WTC11 (cell line): ENCODE measurements at regions not wholly inside any gene's neighbourhood (a gene's known extent, or its start where the extent isn't known, plus 50 kb on each side); places are given as distances from the start of the nearest gene placed in this dataset.

Experiments used
- ATAC-seq: fragments of 200-7000 bp; cut with Tn5 transposase; 2 replicates; pipeline ENCODE4 v1.10.0; 2021; ENCODE audit warnings: mild to moderate bottlenecking, moderate library complexity
- CTCF ChIA-PET: fragments of 300-600 bp; sonication (Branson Sonifier 250); formaldehyde crosslinking; loops from one replicate; lab custom pipeline; 2021; ENCODE audit warnings: antibody characterized with exemption; lab: Charles Lee
- POLR2A ChIA-PET: fragments of 350-600 bp; sonication (Branson Sonifier 250); formaldehyde crosslinking; loops from one replicate; lab custom pipeline; 2021; ENCODE audit warnings: antibody characterized with exemption; lab: Charles Lee
- DNase-seq: peaks from one replicate; pipeline ENCODE4 v3.0.0; 2021; ENCODE audit warnings: low spot score
- H3K27ac Mint-ChIP-seq: 2 replicates; pipeline ENCODE4 v1.8.0; 2021; ENCODE audit warnings: mixed read lengths
- H3K27me3 Mint-ChIP-seq: 2 replicates; pipeline ENCODE4 v1.8.0; 2021; ENCODE audit warnings: low read depth, mild to moderate bottlenecking, moderate library complexity, mixed read lengths
- H3K36me3 Mint-ChIP-seq: 2 replicates; pipeline ENCODE4 v1.8.0; 2021; ENCODE audit warnings: mixed read lengths
- H3K4me1 Mint-ChIP-seq: 2 replicates; pipeline ENCODE4 v1.8.0; 2022; ENCODE audit warnings: mixed read lengths
- H3K4me3 Mint-ChIP-seq: 2 replicates; pipeline ENCODE4 v1.8.0; 2021; ENCODE audit warnings: mild to moderate bottlenecking, moderate library complexity, mixed read lengths
- H3K9me3 Mint-ChIP-seq: 2 replicates; pipeline ENCODE4 v1.8.0; 2021; ENCODE audit warnings: mixed read lengths
- ARID4B ChIP-seq: sonication (generic); formaldehyde crosslinking; IDR thresholded peaks from 2 replicates; pipeline ENCODE4 v1.8.0; 2023; ENCODE audit warnings: missing genetic modification reagents, mild to moderate bottlenecking, borderline replicate concordance
- CDX4 ChIP-seq: fragments of 250-450 bp; sonication (Bioruptor Pico); IDR thresholded peaks from 2 replicates; pipeline ENCODE4 v1.9.0; 2021; ENCODE audit warnings: moderate library complexity, mild to moderate bottlenecking, inconsistent platforms, borderline replicate concordance
- CREB1 ChIP-seq: sonication (generic); formaldehyde crosslinking; IDR thresholded peaks from 2 replicates; pipeline ENCODE4 v1.8.0; 2023; ENCODE audit warnings: mild to moderate bottlenecking, missing genetic modification reagents
- E2F5 ChIP-seq: sonication (generic); formaldehyde crosslinking; IDR thresholded peaks from 2 replicates; pipeline ENCODE4 v1.8.1; 2022; ENCODE audit warnings: mild to moderate bottlenecking, moderate library complexity, missing genetic modification reagents
- EMX1 ChIP-seq: fragments of 250-450 bp; sonication (Bioruptor Pico); IDR thresholded peaks from 2 replicates; pipeline ENCODE4 v1.8.0; 2021; ENCODE audit warnings: mild to moderate bottlenecking
- ERG ChIP-seq: fragments of 250-450 bp; sonication (Bioruptor Pico); IDR thresholded peaks from 2 replicates; pipeline ENCODE4 v1.8.0; 2021; ENCODE audit warnings: mild to moderate bottlenecking
- FOXP1 ChIP-seq: sonication (generic); formaldehyde crosslinking; IDR thresholded peaks from 2 replicates; pipeline ENCODE4 v1.8.0; 2022; ENCODE audit warnings: missing genetic modification reagents, mild to moderate bottlenecking, moderate library complexity, borderline replicate concordance
- MXD4 ChIP-seq: fragments of 250-450 bp; sonication (Bioruptor Pico); IDR thresholded peaks from 2 replicates; pipeline ENCODE4 v1.8.0; 2021; ENCODE audit warnings: mild to moderate bottlenecking, moderate library complexity, borderline replicate concordance
- MYBL2 ChIP-seq: sonication (generic); formaldehyde crosslinking; IDR thresholded peaks from 2 replicates; pipeline ENCODE4 v1.8.1; 2023; ENCODE audit warnings: mild to moderate bottlenecking, moderate library complexity, missing genetic modification reagents
- NFATC4 ChIP-seq: fragments of 250-450 bp; sonication (Bioruptor Pico); IDR thresholded peaks from 2 replicates; pipeline ENCODE4 v1.9.0; 2021; ENCODE audit warnings: mild to moderate bottlenecking
- PREB ChIP-seq: sonication (generic); formaldehyde crosslinking; IDR thresholded peaks from 2 replicates; pipeline ENCODE4 v1.8.1; 2022; ENCODE audit warnings: mild to moderate bottlenecking, missing genetic modification reagents, moderate library complexity, borderline replicate concordance
- SMAD4 ChIP-seq: sonication (generic); formaldehyde crosslinking; IDR thresholded peaks from 2 replicates; pipeline ENCODE4 v1.8.0; 2022; ENCODE audit warnings: mild to moderate bottlenecking, missing genetic modification reagents
- TCF7 ChIP-seq: sonication (generic); formaldehyde crosslinking; IDR thresholded peaks from 2 replicates; pipeline ENCODE4 v1.8.0; 2022; ENCODE audit warnings: mild to moderate bottlenecking, low read depth, missing genetic modification reagents, moderate library complexity
- TEAD1 ChIP-seq: sonication (generic); formaldehyde crosslinking; IDR thresholded peaks from 2 replicates; pipeline ENCODE4 v1.8.0; 2022; ENCODE audit warnings: mild to moderate bottlenecking, missing genetic modification reagents
- TEAD4 ChIP-seq: sonication (generic); formaldehyde crosslinking; IDR thresholded peaks from 2 replicates; pipeline ENCODE4 v1.8.0; 2022; ENCODE audit warnings: mild to moderate bottlenecking, missing genetic modification reagents
- USF1 ChIP-seq: sonication (generic); formaldehyde crosslinking; IDR thresholded peaks from 2 replicates; pipeline ENCODE4 v1.8.0; 2022; ENCODE audit warnings: mild to moderate bottlenecking, missing genetic modification reagents
- ZNF138 ChIP-seq: sonication (generic); formaldehyde crosslinking; conservative IDR thresholded peaks from 2 replicates; pipeline ENCODE4 v1.8.1; 2022; ENCODE audit warnings: mild to moderate bottlenecking, moderate library complexity, missing genetic modification reagents
- ZNF232 ChIP-seq: sonication (generic); formaldehyde crosslinking; IDR thresholded peaks from 2 replicates; pipeline ENCODE4 v1.8.0; 2022; ENCODE audit warnings: mild to moderate bottlenecking, missing genetic modification reagents
- ZNF423 ChIP-seq: fragments of 250-450 bp; sonication (Bioruptor Pico); IDR thresholded peaks from 2 replicates; pipeline ENCODE4 v2.1.2; 2022; ENCODE audit warnings: mild to moderate bottlenecking, moderate library complexity
- ZNF512 ChIP-seq: sonication (generic); formaldehyde crosslinking; IDR thresholded peaks from 2 replicates; pipeline ENCODE4 v1.8.1; 2022; ENCODE audit warnings: missing genetic modification reagents, borderline replicate concordance
- ZNF532 ChIP-seq: fragments of 250-450 bp; sonication (Bioruptor Pico); IDR thresholded peaks from 2 replicates; pipeline ENCODE4 v1.9.0; 2021; ENCODE audit warnings: mild to moderate bottlenecking, borderline replicate concordance
- ZNF671 ChIP-seq: fragments of 250-450 bp; sonication (Bioruptor Pico); IDR thresholded peaks from 2 replicates; pipeline ENCODE4 v1.8.0; 2021; ENCODE audit warnings: mild to moderate bottlenecking

GRCh38 chr17:54256401-54256929, 433.7 kb downstream of the KIF2B start:
- H3K27me3 Mint-ChIP-seq, result no peaks in the 10 kb centered on the region; the same call in 1 of the 2 replicates
- 0 out of 2 replicates have a peak overlapping the region, but pooled peaks have one; percentile 27 for H3K27ac Mint-ChIP-seq
- CTCF ChIA-PET, result interaction anchor here (0.7 to 0.9 kb wide), 2 partner anchors 170 to 407 kb away, joined by 3 read pairs; no protein-coding TSS in a partner anchor

More at GRCh38 chr17:54256401-54256929, 433.7 kb downstream of the KIF2B start:
- TF ChIP-seq NFATC4 (CRISPR knock-in tag) (no peak), CDX4 (CRISPR knock-in tag) (no peak), E2F5 (CRISPR knock-in tag) (no peak), ZNF671 (CRISPR knock-in tag) (no peak), ZNF512 (CRISPR knock-in tag) (no peak), CREB1 (no peak), MYBL2 (CRISPR knock-in tag) (no peak), ZNF232 (CRISPR knock-in tag) (no peak), ZNF532 (no peak), EMX1 (CRISPR knock-in tag) (no peak), MXD4 (CRISPR knock-in tag) (no peak), USF1 (no peak), ZNF138 (no peak), TCF7 (CRISPR knock-in tag) (no peak), FOXP1 (CRISPR knock-in tag) (no peak), ZNF423 (CRISPR knock-in tag) (0 out of 2 replicates have a peak, but pooled peaks have one; percentile 32), ERG (no peak), SMAD4 (CRISPR knock-in tag) (no peak), TEAD1 (CRISPR knock-in tag) (peak; percentile 20; the same call in 1 of the 2 replicates), PREB (CRISPR knock-in tag) (no peak), TEAD4 (CRISPR knock-in tag) (0 out of 2 replicates have a peak, but pooled peaks have one; percentile 28), ARID4B (CRISPR knock-in tag) (no peak)
- TF ChIP-seq, all 79 proteins: peak for 3
- Mint-ChIP-seq H3K4me1 (peaks cover 33% of the 10 kb centered on the region), H3K36me3 (peaks cover 29% of the 10 kb centered on the region), H3K4me3 (no peak overlapping the region), H3K9me3 (peaks cover 37% of the 10 kb centered on the region)
- ATAC-seq, result peak; percentile 91
- DNase-seq, result peak; percentile 11
- POLR2A ChIA-PET, result no interaction called here
